HG03139 (cell line): ENCODE measurements at regions not wholly inside any gene's neighbourhood (a gene's known extent, or its start where the extent isn't known, plus 50 kb on each side); places are given as distances from the start of the nearest gene placed in this dataset.
A peak's percentile ranks its signal among the peaks of the same experiment; 100 is the strongest.
"Not testable (repeated sequence)": the region's sequence is repeated elsewhere in the genome, so short reads cannot be mapped to it uniquely, and the experiment has no call there.

Experiments used
- ATAC-seq: cut with Tn5 transposase; IDR thresholded peaks from one replicate; pipeline ENCODE4 v1.9.1; 2021; ENCODE audit not compliant: unreplicated experiment

DNA sequence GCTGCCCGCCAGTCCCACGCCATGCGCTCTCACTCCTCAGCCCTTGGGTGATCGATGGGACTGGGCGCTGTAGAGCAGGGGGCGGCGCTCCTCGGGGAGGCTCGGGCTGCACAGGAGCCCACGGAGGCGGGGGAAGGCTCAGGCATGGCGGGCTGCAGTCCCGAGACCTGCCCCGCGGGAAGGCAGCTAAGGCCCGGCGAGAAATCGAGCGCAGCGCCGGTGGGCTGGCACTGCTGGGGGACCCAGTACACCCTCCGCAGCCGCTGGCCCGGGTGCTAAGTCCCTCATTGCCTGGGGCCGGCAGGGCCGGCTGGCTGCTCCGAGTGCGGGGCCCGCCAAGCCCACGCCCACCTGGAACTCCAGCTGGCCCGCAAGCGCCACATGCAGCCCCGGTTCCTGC, 102.2 kb upstream of the PDE10A start:
- not testable (repeated sequence) for ATAC-seq

DNA sequence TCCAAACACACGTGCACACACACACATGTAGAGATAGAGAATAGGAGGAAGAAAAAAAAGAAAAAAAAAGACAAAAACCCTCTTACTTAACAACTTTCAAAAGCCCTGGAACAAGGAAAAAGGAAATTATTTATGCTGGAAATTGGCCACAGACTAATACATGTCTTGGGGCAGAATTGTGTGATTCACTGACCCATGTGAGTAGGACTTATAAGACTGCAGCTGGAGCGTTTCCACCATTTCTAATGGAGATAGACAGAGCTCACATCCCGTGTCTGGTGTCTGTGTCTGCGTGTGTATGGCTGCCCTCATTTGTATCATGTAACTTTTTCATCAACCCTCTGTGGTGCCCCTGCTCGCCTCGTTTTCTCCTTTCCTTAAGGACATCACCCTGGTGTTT, 99.8 kb upstream of the PDE10A start:
- no peak for ATAC-seq

DNA sequence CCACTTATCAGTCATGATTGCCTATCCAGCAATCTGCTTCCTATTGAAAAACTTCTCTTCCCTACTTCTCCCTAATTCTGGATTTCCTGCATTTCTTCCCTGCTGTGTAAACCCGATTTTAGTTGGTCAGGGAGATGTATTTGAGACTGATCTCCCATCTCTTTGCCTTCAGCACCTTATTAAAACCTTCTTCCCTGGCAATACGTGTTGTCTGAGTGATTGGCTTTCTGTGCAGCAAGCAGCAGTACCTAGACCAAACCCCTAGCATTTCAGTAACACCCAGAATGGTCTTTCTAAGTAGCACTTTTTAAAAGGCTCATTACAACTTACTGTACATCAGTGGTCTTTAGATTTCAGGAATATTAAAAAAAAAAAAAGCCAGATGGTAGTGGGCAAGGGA, 99.1 kb upstream of the PDE10A start:
- ATAC-seq, result no peak

DNA sequence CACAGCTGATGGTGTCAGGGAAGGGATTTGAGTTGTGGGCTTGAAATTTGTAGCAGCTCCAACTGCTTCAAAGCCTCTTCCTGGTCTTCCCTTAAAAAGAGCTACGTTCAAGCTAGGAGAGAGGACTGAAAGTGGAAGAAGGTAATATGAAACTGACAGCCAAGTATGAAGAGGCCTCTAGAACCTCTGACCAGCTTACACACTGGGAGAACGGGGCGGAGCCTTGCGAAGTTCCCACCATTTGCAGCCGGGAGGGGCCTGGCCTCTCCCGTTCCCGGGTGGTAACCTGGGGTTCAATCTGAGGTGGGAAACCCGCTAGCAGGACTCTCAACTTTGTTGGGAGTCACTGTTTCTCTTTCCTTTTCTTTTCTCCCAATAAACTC, 97.8 kb upstream of the PDE10A start:
- no peak for ATAC-seq

DNA sequence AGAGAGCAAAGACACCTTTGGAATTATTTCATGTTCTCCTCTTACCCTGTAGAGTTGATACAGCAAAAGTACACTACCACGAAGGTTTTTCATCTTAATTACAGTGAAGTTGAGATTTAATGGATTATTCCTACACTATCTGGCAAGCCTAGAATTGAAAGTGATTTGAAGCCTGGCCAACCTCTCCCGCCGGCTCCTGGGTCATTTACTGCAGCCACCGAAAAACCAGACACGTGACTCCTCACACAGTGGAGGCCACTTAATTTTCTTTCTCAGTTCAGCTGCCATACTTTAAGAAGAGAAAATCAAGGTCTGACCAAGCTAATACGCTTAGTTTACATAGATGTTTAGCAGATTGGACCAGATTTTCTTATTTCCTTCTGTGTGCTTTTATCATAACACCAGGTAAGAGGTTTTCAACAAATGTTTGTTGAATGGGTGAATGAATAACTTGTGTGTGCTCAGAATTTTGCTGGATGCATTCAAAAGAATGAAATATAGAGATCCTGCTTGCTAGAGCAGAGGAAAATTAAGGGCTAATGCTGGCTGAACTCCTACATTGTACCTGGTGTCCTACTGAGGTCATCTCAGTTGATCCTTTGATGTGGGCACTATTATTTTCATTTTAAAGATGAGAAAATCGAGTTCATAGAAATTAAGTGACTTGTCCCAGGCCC, 97.2 kb upstream of the PDE10A start:
- no peak for ATAC-seq

DNA sequence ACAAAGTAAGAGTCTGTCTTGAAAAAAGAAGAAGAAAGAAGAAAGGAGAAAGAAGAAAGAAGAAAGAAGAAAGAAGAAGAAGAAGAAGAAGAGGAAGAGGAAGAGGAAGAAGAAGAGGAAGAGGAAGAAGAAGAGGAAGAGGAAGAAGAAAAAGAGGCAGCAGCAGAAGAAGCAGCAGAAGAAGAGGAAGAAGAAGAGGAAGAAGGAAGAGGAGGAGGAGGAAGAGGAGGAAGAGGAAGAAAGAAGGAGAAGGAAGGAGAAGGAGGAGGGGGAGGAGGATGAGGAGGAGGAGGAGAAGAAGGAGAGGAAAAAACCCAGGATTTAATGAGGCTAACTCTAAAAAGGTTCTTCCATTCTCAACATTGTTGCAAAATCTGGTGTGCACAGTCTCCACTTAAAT, 95.4 kb upstream of the PDE10A start:
- ATAC-seq, result no peak

DNA sequence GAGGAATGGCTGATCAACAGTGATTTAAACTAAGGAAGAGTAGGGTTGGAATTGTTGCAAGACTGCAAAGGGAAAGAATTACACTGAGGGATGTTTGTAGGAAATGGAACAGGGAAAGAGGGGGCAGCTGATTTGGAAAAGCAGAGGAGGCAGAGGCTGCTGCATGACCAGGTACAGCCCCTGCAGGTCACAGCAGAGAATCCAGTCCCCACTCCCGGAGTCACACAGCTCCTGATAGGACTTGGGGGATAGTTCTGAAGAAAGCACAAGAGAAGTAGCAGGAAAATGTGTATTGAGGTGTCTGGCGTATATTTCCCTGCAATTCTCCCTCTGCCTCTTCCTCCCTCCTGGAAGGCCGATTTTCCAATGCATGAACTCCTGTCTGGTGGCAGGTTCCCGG, 92.5 kb upstream of the PDE10A start:
- ATAC-seq, result no peak

DNA sequence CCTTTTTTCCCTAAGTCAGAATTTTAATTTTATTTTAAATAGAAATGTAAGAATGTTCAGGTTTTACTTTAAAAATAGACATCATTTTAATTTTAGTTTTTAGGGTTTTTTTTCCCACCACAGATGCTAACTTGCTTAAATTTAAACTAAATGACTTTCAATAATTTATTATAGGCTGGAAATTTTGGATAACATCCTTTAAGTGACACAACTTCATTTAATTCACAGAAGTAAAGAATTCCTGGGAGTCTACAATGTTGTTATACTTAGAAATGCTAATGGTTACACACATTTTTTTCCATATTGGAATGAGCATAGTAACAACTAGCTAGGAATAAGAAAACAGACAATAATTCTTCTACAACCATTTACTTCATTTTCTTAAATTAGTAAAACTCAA, 90.5 kb upstream of the PDE10A start:
- ATAC-seq, result no peak

DNA sequence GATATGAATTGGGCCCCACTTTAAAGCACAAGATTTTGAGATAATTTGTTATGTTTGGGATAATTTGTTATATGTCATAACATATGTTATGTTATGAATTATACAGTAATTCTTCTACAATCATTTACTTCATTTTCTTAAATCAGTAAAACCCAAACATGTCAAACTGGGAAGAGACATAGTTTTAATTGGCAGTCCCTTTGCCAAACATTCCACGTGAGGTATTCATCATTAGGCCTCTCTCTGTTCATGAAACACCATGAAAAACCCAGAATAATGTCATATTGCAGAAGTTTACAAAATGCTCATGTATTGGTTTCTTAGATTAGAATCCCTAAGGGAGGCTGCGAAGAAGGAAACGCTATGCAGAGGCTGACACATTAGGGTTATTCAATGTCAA, 89.4 kb upstream of the PDE10A start:
- ATAC-seq, result no peak

DNA sequence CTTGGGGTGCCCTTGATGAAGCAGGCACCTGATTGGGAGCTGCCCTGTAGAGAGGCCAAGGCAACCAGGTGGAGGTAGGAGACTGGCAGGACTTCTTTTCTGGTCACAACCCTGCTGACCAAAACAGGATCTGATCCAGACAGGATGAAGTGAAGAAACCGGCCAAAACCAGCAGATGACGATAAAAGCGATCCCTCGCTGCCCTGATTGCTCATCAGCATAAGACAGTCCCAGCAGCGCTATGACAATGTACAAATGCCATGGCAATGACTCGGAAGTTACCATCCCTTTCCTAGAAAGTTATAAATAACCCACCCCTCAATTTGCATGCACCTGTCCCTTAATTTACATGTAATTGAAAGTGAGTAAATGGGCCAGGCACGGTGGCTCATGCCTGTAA, 88.4 kb upstream of the PDE10A start:
- ATAC-seq, result no peak

DNA sequence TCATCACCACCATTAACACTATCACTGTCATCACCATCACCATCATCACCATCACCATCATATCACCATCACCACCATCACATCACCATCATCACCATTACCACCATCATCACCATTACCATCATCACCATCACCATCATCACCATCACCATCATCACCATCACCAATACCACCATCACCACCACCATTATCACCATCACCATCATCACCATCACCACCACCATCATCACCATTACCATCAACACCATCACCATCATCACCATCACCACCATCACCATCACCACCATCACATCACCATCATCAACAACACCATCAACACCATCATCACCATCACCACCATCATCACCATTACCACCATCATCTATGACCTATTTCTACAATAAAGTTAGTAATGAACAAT, 86.1 kb upstream of the PDE10A start:
- ATAC-seq, result no peak

DNA sequence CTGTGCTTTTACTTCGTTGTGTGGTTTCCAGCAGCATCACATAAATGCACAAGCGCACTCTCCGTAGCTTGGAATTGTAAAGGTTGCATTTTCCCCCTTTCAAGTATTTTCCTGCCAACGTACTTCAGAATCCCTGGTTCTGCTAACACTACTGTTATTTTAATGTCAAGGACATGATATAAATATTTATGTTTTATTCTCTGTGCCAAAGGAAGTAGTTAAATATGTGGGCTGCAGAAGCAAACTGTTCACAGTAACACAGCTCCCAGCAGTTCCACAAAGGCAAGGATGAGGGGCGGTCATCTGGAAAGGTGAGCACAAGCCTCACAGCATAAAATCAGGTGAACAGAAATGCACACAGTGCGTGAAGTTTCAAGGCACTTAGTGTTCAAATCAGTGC, 85.3 kb upstream of the PDE10A start:
- no peak for ATAC-seq

DNA sequence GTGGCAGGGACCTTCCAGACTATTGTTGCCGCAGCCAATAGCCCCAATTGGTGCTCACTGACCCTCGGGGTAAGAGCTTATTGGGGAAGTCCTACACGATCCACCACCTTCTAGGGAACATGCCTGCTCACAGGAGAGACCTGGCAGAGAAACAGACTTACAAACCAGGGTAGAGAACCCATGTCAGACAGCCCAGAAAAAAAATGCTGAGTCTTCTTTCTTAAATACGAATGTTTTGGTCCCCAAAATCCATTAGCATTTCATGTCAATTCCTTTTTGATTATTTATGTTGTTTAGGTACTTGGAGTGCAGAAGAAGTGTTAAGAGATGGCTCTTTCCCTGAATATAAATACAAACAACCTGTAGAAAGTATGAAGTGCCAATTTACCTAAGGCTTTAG, 84.9 kb upstream of the PDE10A start:
- ATAC-seq, result no peak

DNA sequence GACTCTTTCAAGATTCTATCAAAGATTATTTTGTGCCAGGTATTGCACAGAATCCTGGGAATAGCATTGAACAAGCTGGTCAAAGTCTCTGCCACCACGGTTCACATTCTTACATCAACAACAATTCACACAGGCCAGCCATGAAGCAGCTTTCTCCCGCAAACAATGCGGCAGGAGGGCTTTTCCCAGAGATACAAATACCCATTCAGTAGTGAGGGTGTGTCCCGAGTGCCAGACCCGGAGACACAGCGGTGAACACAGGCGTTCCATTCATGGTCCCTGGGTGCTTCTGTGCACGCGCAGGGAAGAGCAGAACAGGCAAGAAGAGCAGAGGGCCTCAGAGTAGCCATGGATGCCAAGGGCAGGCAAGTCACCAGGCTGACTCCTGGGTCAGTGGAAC, 83.3 kb upstream of the PDE10A start:
- no peak for ATAC-seq

DNA sequence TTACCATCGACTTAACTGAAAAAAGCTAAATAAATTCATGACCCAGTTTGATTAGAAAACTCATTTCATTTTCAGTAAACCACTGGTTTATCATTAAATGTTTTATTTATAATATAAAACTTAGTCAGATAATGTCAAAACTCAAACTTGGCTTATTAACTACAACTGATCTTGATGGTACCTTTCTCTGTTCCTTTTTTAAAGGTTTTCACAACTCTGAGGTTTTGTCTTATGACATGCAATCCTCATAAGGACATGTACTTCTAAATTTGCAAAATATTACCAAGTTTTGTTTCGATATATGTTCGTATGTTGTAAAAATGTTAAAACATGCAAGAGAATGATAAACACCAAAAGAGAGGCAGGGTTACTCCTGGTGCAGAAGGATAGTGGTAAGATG, 82.5 kb upstream of the PDE10A start:
- ATAC-seq, result no peak

DNA sequence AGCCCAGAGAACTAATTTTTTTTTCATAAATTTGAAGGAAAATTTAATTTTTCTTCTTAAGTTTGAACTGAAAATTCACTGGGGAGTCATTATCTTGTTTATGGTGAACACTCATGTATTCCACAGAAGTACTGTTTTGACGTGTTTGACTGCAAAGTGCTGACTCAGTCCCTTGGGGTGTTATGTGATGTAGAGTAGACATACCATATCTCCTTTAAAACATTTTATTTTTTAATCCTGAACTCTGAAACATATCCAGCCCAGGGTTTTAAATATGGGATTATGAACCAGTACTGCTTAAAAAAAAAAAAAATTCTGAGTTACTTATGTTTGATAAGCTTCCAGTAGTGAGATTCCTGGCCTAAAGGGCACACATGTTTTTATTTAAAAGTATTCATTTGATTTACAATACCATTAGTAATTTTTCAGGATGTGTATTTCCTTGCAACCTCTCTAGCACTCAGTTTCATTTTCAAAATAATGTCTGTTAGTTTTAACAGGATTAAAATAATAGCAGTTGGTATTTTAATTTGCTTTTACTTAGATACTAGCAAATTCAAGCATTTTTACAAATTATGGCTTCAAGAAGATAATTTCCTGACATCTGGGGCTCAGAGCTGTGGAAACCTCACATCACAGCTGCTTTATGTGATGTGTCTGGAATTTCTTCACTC, 81.7 kb upstream of the PDE10A start:
- ATAC-seq, result no peak

DNA sequence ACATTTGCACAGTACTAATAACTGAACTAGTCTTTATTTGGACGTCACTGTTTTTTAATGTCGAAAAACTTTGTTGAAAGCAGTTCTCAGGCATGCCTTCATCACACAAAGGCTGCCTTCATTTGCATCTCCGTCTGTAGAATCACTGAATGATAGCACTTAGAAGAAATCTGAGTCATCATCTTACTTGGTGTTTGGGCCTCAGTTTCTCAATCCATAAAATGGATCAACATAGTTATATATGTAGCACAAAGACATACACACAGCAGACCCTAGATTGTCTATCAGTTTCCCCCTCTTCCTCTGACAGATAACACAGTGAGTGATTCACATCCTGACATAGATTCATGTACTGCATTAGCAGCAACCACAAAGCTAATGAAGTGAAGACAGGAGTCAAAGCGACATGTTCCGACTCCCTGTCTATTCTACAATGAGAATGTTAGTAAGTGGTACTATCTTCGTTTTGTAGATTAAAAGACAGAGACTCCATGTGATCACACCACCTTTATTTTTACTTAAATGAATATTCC, 80.4 kb upstream of the PDE10A start:
- no peak for ATAC-seq

DNA sequence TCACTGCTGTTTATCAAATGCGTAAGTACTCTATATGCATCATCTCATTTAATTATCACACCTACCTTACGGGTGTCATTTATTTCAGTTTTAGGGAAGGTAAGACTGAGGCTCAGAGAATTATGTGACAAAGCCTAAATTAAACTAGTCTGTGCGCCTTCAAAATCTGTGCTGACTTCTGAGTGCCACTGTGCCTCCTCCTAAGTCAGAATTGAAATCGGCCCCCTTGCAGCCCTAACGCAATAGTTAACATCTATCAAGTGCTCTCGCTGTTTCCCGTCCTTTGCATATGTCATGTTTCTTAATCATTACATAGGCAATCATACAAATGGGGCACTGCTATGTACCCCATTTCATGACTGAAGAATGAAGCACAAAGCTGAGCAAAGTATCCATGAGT, 79.0 kb upstream of the PDE10A start:
- no peak for ATAC-seq

DNA sequence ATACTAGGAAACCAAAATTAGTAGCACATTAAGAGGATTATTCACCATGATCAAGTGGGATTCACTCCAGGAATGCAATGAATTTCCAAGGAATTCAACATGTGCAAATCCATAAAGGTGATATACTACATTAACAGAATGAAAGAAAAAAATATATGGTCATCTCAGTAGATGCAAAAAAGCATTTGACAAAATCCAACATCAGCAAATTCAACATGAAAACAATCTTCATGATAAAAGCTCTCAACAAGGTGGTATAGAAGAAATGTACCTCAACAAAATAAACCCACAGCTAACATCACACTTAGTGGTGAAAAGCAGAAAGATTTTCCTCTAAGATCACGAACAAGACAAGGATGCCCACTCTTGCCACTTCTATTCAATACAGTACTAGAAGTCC, 74.4 kb upstream of the PDE10A start:
- no peak for ATAC-seq

DNA sequence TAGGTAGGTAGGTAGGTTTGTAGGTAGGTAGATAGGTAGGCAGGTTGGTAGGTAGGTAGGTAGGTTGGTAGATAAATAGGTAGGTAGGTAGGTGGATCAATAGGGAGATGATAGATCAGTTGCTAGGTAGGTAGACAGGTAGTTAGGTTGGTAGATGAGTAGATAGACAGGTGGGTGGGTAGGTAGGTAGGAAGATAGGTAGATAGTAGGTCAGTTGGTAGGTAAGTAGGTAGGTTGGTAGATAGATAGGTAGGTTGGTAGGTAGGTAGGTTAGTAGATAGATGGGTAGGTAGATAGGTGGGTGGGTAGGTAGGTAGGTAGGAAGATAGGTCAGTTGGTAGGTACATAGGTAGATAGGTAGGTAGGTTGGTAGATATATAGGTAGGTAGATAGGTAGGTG, 72.0 kb upstream of the PDE10A start:
- no peak for ATAC-seq

DNA sequence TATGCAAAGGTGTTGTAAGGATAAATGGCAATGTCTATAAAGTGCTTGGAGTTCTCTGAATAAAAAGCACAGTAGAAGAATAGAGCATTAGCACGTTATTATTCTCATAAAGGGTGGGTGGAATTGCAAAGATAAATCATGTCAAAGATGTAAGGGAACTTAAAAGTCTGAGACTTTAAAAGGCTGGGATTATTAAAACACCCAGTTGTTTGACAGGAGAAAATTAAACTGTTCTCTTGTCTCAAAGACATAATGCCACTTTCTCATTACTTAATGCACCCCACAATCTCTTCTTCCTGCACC, 70.4 kb upstream of the PDE10A start:
- ATAC-seq, result no peak

DNA sequence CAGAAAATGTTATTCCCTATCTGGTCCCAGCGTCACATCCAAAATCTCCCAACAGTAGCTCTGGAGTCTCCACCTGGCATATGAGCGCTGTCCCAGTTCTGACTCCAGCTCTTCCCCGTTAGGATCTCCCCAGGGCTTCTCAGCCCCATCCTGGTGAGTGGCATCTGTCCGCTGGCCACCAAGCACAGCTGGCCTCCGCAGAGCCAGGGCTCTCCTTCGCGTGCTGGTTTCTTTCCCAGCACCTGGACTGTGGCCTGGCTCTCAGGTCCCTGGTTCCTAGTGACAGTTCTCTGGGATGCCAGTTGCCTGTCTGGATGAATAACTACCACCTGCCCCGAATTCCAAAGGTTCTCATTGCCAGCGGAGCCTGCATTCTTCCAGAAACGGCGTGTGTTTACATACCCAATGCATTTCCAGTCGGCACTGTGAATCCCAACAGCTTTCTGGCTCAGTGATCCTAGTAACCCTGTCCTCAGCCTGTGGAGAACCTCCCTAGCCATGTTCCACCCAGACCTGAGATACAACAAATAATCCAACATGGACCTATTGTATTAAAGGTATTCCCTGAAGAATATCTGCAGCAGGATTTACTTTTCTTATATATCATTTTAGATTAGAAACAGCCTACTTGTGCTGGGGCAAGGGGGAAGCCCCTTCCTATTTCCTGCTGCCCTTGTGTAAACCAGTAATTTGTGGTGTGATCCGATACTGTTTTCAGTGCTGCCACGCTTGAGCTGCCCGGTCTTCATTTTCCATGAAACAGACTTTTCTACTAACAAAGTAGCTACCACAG, 69.9 kb upstream of the PDE10A start:
- peak; percentile 75 for ATAC-seq
